Prostate gland (tissue), 2 donors: ENCODE measurements at regions not wholly inside any gene's neighbourhood (a gene's known extent, or its start where the extent isn't known, plus 50 kb on each side); places are given as distances from the start of the nearest gene placed in this dataset.

Experiments used
- CTCF ChIP-seq, 4 experiments: fragments of 200-600 bp in 2 of 4; fragments of 450-650 bp in 2 of 4; sonication (generic) in 2 of 4; IDR thresholded peaks; 1 replicate in 3 of 4; 2 replicates in 1 of 4; pipeline ENCODE4 v1.5.1; 2016 to 2019; ENCODE audit warnings: antibody characterized with exemption in 4 of 4, mild to moderate bottlenecking in 2 of 4, moderate library complexity in 2 of 4
- POLR2A ChIP-seq: fragments of 450-650 bp; IDR thresholded peaks from one replicate; pipeline ENCODE4 v1.6.1; 2016; ENCODE audit warnings: antibody characterized with exemption, mild to moderate bottlenecking

GRCh38 chr7:18243731-18244130, 216.1 kb upstream of the PRPS1L1 start:
- TF ChIP-seq CTCF (IDR thresholded peaks at IDR 0.05) = no peak
- no peak for TF ChIP-seq POLR2A
